T-helper 17 cell (primary cell): ENCODE measurements at regions not wholly inside any gene's neighbourhood (a gene's known extent, or its start where the extent isn't known, plus 50 kb on each side); places are given as distances from the start of the nearest gene placed in this dataset.

Source experiments
- ATAC-seq: fragments of 150-1000 bp; cut with Tn5 transposase; 2 replicates; pipeline ENCODE4 v1.10.0; 2021; ENCODE audit warnings: mild to moderate bottlenecking, moderate library complexity
- DNase-seq, 3 donors: peaks; one replicate each; pipeline versions ENCODE4 v3.0.0 to v3.0.0-alpha.2; 2020 to 2021
- H3K9me3 ChIP-seq: one replicate; pipeline ENCODE4 v1.7.0; 2013; ENCODE audit warnings: low read length, mild to moderate bottlenecking; ENCODE audit not compliant: control insufficient read depth, poor library complexity, severe bottlenecking
- H3K27ac Mint-ChIP-seq: one replicate; pipeline ENCODE4 v1.8.0; 2022; ENCODE audit warnings: mild to moderate bottlenecking, moderate library complexity, mixed read lengths
- H3K27me3 Mint-ChIP-seq: one replicate; pipeline ENCODE4 v1.8.0; 2022; ENCODE audit warnings: mixed read lengths
- H3K36me3 Mint-ChIP-seq: one replicate; pipeline ENCODE4 v1.8.0; 2022; ENCODE audit warnings: low read depth, mixed read lengths
- H3K4me1 Mint-ChIP-seq: one replicate; pipeline ENCODE4 v1.8.0; 2022; ENCODE audit warnings: mild to moderate bottlenecking, mixed read lengths
- H3K4me3 Mint-ChIP-seq: one replicate; pipeline ENCODE4 v1.8.0; 2022; ENCODE audit warnings: mild to moderate bottlenecking, moderate library complexity, mixed read lengths

DNA sequence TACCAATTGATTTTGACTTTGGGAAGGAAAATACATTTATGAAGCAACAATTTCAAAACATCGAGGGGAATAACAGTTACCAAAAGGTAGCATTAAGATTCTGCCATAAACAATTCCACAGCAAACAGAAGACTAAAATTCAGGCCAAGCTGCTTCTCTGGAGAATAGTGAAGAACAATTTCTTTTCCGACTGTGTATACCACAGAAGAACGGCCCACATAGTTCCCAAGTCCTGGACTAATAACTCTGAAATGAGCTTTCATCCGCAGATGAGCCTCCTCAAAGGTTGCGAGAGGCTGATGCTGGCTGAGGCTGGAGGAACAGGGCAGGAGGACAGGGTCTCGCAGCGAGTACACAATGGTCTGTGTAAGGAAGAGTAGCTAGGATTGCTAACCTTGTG, 278.9 kb upstream of the TCF4 start:
- ATAC-seq (no peak), DNase-seq (no peak)
- H3K27me3 Mint-ChIP-seq = no peaks in the 10 kb centered on the region
- no peak overlapping the region for H3K27ac Mint-ChIP-seq
- H3K4me1 Mint-ChIP-seq = no peaks in the 10 kb centered on the region
- H3K4me3 Mint-ChIP-seq = no peak overlapping the region
- H3K36me3 Mint-ChIP-seq = no peaks in the 10 kb centered on the region
- H3K9me3 ChIP-seq = no peaks in the 10 kb centered on the region

DNA sequence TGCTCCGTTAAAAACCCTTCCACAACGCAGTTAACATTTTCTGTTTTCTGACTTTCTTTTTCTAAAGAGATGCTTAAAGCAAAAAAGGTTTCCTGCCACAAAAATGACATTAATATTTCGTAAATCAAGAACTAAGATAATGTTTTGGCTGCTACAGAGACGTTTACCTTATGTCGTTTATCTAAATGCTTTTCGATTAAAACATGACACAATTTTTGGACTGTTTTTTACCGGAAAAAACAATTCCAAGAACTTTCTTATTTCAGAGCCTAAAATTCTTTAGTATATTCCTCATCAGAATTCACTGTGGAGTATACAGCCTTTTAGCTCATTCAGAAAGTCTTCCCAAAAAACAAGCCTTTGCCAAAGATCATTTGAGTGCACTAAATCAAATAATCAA, 278.0 kb upstream of the TCF4 start:
- no peak for DNase-seq
- Mint-ChIP-seq H3K4me3 (no peak overlapping the region), H3K27me3 (no peaks in the 10 kb centered on the region), H3K36me3 (no peaks in the 10 kb centered on the region), H3K27ac (no peak overlapping the region), H3K4me1 (no peaks in the 10 kb centered on the region)
- H3K9me3 ChIP-seq = no peaks in the 10 kb centered on the region
- no peak for ATAC-seq

DNA sequence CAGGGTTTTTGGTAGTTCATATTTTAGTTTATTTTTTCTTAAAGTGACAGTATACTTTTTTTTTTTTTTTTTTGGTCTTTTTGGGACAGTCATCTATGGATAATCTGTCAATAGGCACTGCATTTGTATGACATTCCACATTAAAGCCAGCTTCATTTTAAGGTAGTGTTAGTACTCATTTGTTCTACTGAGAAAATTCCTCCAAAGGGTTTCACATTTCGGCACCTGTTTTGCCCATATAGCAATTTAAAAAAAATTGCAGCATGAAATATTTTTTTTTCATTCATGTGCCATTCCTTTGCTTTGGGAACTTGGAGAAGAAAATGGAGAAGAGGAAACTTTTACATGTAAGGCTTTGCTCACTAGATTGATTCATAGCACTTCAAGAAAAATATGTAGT, 276.3 kb upstream of the TCF4 start:
- no peaks in the 10 kb centered on the region for H3K36me3 Mint-ChIP-seq
- H3K9me3 ChIP-seq = no peaks in the 10 kb centered on the region
- ATAC-seq (no peak), DNase-seq (no peak)
- H3K4me3 Mint-ChIP-seq = no peak overlapping the region
- no peak overlapping the region for H3K27ac Mint-ChIP-seq
- no peaks in the 10 kb centered on the region for H3K4me1 Mint-ChIP-seq
- H3K27me3 Mint-ChIP-seq = no peaks in the 10 kb centered on the region

DNA sequence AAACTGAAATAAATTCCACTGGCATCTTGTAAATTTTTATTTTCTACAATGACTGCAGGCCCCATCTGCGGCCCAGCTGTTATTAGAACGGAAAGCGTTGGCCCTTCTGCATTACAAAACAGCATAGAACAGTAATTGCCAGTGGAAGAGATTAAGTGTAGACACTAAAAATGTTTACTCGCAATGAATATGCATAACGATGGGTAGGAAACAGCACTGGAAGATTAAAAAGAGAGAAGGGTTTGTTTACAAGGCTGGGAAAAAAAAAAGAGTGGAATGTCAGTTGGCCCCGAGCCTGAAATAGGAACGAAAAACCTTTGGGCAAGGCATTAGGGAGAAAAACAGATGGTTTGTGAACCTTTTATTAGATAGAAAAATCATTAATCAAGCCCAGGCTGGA, 275.9 kb upstream of the TCF4 start:
- Mint-ChIP-seq H3K27ac (no peak overlapping the region), H3K36me3 (no peaks in the 10 kb centered on the region), H3K4me3 (no peak overlapping the region), H3K4me1 (no peaks in the 10 kb centered on the region), H3K27me3 (no peaks in the 10 kb centered on the region)
- ATAC-seq (no peak), DNase-seq (no peak)
- no peaks in the 10 kb centered on the region for H3K9me3 ChIP-seq

DNA sequence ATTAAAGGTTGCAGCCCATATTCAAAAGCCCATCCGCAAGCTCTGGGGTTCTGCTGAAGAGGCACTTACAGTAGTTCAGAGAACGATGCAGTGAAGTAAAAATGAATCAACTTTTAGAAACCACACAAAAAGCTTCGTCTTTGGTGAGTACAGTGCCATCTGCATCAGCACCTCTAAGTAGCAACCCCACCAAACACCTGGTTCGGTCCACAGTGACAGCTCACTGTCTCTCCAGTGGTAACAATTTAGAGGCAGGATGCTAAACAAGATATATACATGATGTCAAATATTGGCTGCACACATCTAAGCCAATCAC, 275.4 kb upstream of the TCF4 start:
- DNase-seq (no peak), ATAC-seq (no peak)
- Mint-ChIP-seq H3K27me3 (no peaks in the 10 kb centered on the region), H3K36me3 (no peaks in the 10 kb centered on the region), H3K4me1 (no peaks in the 10 kb centered on the region), H3K27ac (no peak overlapping the region), H3K4me3 (no peak overlapping the region)
- no peaks in the 10 kb centered on the region for H3K9me3 ChIP-seq

DNA sequence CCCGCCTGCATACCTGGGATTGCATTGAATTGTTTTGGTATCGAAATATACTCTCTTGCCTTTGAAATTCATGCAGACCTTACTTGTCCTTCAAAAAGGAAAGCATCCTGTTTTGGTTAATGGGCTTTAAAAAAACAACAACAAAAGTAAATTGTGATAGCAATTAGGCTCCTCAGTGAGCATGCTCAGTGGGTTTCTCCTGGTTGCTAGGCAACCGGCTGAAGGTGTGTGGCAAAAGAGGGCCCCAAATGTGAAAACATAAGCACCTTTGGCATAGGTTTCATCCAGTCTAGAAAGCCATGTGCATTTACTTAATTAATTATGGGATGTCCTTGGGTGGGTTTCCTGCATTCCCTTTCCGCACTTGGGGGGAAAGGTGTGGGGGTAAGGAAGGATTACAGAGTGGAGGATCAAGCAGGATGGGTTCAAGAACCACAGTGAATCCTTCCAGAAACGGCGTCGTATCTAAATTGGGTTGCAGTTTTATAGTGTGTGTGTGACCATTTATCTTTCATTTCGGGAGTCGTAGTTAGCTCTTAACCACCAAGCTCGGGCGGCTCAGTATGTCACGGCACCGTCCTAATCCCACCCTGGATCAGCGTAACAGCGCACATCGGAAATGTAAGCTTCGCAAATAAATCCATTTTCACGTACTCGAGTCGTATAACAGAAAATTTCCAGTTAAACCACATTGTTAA, 274.9 kb upstream of the TCF4 start:
- Mint-ChIP-seq H3K36me3 (no peaks in the 10 kb centered on the region), H3K4me3 (no peak overlapping the region), H3K4me1 (no peaks in the 10 kb centered on the region), H3K27me3 (no peaks in the 10 kb centered on the region), H3K27ac (no peak overlapping the region)
- DNase-seq (no peak), ATAC-seq (no peak)
- H3K9me3 ChIP-seq = no peaks in the 10 kb centered on the region

DNA sequence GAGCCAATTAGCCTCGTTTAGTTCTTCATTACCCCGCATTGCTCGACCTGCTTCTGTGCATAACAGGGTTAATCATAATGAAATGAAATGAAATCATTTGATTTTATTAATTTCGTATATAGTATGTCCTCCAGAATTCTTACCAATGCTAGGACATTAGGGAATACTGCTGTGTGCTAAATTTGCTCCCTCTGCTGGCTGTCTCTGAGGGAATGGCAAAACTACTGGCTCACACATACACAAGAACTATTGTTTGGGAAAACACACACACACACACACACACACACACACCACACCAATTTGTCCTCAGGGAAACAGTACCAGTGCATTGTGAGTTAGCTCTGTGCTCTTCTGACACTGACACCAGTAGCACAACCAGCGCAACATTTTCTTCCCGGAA, 273.3 kb upstream of the TCF4 start:
- ATAC-seq = no peak
- no peaks in the 10 kb centered on the region for H3K9me3 ChIP-seq
- no peak overlapping the region for H3K27ac Mint-ChIP-seq
- H3K36me3 Mint-ChIP-seq = no peaks in the 10 kb centered on the region
- H3K27me3 Mint-ChIP-seq = no peaks in the 10 kb centered on the region
- no peak overlapping the region for H3K4me3 Mint-ChIP-seq
- DNase-seq = no peak
- no peaks in the 10 kb centered on the region for H3K4me1 Mint-ChIP-seq

DNA sequence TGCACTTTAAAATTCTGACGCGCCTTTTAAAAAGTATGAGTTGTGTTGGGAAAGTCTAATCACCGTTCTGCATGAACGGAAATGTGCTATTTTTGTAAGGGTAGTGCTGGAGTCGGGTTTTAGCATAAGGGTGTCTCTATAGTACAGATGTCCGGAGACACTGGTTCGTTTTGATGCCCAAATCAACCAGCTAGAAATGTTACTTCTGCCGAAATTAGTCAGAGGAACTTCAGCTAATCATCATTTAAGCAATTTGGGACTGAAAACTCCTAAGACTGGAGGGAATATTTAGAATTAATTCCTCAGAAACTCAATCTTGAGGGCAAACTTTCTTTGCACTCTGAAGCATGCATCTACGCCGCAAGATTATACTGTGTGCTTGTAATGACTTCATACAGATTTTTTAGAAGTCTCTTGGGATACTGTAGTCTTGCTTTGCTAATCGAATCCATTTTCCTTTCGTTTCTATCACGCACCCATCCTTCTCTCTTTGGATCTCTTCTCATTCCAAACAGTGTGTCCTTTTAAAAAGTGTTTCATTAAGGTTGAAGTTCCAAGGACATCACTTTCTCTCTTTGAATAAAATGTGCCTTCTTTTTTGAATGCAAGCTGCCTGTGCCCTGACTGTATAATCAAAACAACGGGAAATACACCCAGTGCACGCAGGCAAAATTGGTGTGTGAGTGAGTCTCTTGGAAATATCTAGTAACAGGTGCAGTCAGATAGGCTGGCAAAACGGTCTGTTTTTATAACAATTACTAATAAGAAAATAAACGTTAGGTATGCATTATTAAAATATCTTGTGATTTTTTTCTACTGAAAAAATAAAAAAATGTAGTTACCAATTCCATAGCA, 270.9 kb upstream of the TCF4 start:
- ATAC-seq = no peak
- Mint-ChIP-seq H3K4me1 (no peaks in the 10 kb centered on the region), H3K27me3 (no peaks in the 10 kb centered on the region), H3K36me3 (no peaks in the 10 kb centered on the region), H3K4me3 (no peak overlapping the region), H3K27ac (no peak overlapping the region)
- no peaks in the 10 kb centered on the region for H3K9me3 ChIP-seq
- no peak for DNase-seq

DNA sequence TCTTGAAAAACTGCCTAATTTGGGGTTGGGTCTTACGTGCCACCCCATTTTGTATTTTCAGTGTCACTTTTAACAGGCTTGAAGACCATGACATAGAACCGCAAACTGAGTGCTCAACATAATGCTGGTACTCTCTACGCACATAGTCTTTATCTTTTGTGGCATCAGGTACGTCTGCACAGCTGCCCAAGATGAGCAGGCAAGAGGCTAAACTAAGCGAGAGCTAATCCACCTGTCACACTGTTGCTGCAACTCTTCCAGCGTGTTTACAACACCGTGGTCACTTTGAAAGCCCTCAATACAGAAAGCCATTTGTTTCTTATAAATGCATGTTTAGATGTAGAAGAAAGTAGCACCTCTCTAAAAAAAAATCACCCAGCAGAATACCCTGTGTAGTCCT, 270.0 kb upstream of the TCF4 start:
- H3K4me1 Mint-ChIP-seq = no peaks in the 10 kb centered on the region
- H3K4me3 Mint-ChIP-seq = no peak overlapping the region
- no peak overlapping the region for H3K27ac Mint-ChIP-seq
- DNase-seq (no peak), ATAC-seq (no peak)
- no peaks in the 10 kb centered on the region for H3K36me3 Mint-ChIP-seq
- no peaks in the 10 kb centered on the region for H3K27me3 Mint-ChIP-seq
- H3K9me3 ChIP-seq = no peaks in the 10 kb centered on the region

DNA sequence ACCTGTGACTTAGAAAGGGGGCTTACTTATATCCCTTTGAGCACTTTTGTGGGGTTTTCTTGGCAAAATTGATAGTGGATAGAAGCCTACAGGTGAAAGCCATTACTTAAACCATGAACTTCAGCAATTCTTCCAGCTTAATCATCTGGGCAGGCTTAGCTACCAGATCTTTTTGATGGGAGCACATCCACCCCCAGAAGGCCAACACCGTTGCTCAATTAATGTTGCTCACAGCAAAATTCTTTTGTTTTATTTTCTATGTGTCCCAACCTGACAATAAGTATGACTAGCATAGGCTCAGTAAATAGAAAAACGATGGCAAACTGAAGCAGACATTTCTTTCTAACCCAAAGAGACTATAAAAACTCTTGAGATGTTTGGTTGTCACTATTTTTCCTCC, 269.4 kb upstream of the TCF4 start:
- H3K36me3 Mint-ChIP-seq = no peaks in the 10 kb centered on the region
- no peak for DNase-seq
- H3K4me3 Mint-ChIP-seq = no peak overlapping the region
- no peaks in the 10 kb centered on the region for H3K9me3 ChIP-seq
- H3K4me1 Mint-ChIP-seq = no peaks in the 10 kb centered on the region
- H3K27ac Mint-ChIP-seq = no peak overlapping the region
- no peak for ATAC-seq
- no peaks in the 10 kb centered on the region for H3K27me3 Mint-ChIP-seq

DNA sequence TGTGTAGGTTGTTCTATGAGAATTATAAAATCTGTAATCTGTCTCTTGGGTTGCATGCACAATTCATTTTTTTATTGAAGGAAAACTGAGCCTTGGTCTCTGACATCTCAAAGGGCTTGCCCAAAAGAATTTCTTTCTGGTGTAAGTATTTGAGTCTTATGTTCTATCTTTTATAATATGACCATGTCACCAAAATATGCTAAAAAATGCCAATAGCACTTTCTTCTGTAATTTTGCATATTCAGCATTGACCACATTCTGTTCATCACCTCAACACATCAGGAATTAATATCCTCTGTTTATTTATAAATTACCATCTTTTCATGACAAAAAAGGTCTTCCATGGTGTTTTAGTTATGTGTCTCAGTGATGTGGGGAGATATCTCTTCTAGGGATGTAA, 268.7 kb upstream of the TCF4 start:
- Mint-ChIP-seq H3K27ac (no peak overlapping the region), H3K4me3 (no peak overlapping the region)

DNA sequence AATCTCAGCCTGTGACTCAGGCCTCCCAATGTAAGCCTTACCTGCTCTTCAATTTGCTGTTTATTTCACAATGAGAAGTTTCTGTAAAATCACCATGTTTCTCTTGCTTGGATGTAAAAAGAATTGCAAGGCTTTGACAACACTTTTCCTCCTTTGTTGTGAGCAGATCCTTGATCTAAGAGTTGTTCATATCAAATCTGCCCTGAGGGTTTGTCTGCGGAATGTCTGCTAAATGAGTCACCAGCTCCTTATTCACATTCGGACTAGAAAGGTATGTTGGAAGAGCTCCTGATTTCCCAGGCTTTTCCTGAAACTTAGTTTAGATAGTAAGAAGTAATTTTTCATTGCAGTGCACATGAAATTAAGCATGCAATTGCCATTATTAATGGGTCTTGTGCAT, 268.2 kb upstream of the TCF4 start:
- H3K36me3 Mint-ChIP-seq = no peaks in the 10 kb centered on the region
- ATAC-seq = no peak

More for the DNA sequence above, 268.7 kb upstream of the TCF4 start:
- H3K4me1 Mint-ChIP-seq = no peaks in the 10 kb centered on the region
- no peaks in the 10 kb centered on the region for H3K36me3 Mint-ChIP-seq
- ATAC-seq (no peak), DNase-seq (no peak)
- H3K27me3 Mint-ChIP-seq = no peaks in the 10 kb centered on the region
- no peaks in the 10 kb centered on the region for H3K9me3 ChIP-seq

DNA sequence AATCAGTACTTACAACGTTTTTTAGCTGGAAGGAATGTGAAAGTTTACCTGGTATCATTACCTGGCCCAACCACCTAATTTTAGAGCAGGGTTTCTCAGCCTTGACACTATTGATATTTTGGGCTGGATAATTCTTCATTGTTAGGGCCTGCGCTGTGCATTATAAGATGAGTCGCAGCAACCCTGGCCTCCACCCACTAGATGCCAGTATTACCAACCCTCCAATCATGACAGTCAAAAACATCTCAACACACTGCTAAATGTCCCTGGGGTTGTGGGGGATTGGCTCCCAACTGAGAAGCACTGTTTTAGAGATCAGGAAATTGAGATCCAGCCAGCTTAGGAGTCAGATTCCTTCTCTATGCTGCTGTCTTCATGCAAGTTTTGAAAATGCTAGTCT, 265.3 kb upstream of the TCF4 start:
- Mint-ChIP-seq H3K27ac (no peak overlapping the region), H3K4me1 (no peaks in the 10 kb centered on the region), H3K27me3 (no peaks in the 10 kb centered on the region), H3K4me3 (no peak overlapping the region), H3K36me3 (no peaks in the 10 kb centered on the region)
- H3K9me3 ChIP-seq = no peaks in the 10 kb centered on the region
- DNase-seq = no peak
- ATAC-seq = no peak

More for the DNA sequence above, 268.2 kb upstream of the TCF4 start:
- no peak for DNase-seq
- Mint-ChIP-seq H3K27ac (no peak overlapping the region), H3K4me3 (no peak overlapping the region), H3K4me1 (no peaks in the 10 kb centered on the region), H3K27me3 (no peaks in the 10 kb centered on the region)
- H3K9me3 ChIP-seq = no peaks in the 10 kb centered on the region

DNA sequence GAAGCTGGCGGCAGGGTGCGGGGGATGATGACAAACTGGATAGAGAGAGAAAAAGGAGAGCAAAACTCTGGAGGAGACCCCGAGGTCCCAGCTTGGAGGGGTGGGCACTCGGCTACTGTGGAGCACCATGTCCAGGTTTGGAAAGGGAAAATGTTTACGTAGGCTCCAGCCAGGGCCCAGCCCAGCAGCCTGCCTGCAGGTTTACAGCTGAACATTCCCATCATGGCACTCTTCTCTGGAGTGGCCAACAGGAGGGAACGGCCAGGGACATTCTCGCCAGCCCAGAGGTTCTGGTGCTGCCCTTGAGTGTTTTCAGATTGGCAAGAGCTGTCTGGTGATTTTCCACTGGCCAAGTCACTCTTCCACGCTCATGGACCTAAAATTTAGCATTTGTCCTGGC, 262.9 kb upstream of the TCF4 start:
- Mint-ChIP-seq H3K4me3 (no peak overlapping the region), H3K27ac (no peak overlapping the region), H3K4me1 (no peaks in the 10 kb centered on the region), H3K36me3 (no peaks in the 10 kb centered on the region), H3K27me3 (no peaks in the 10 kb centered on the region)
- ATAC-seq (no peak), DNase-seq (no peak)
- no peaks in the 10 kb centered on the region for H3K9me3 ChIP-seq
